NCI-H1694 treated with DMSO at 0.1 percent for 48 hours (cell line): ENCODE measurements at regions not wholly inside any gene's neighbourhood (a gene's known extent, or its start where the extent isn't known, plus 50 kb on each side); places are given as distances from the start of the nearest gene placed in this dataset.
"Not testable (repeated sequence)": the region's sequence is repeated elsewhere in the genome, so short reads cannot be mapped to it uniquely, and the experiment has no call there.

ENCODE experiments used
- DNase-seq: peaks from one replicate; lab custom pipeline; 2025; lab: John Stamatoyannopoulos, UW

- DNase-seq: not testable (repeated sequence)
Measured at GRCh38 chr20:53644108-53644507, 50.5 kb upstream of the ZNF217 start.
